ENCODE measurements at regions not wholly inside any gene's neighbourhood (a gene's known extent, or its start where the extent isn't known, plus 50 kb on each side); places are given as distances from the start of the nearest gene placed in this dataset.

- peaks cover 0 to 2% of the 10 kb centered on the region in 2 experiments; a peak in 1 of 5 replicates for H3K9me3 Mint-ChIP-seq
- no peak for TF ChIP-seq CTCF (conservative IDR thresholded peaks at IDR 0.05)
- H3K36me3 Mint-ChIP-seq (ENCODE audit: insufficient read depth in 1 of 3, low read depth in 3 of 3) = no peaks in the 10 kb centered on the region
- no peak overlapping the region for H3K14ac ChIP-seq (ENCODE audit: insufficient read depth, low read length)
- H2BK5ac ChIP-seq (ENCODE audit: insufficient read length, low read length) = no peak overlapping the region
- H3K27ac Mint-ChIP-seq = no peak overlapping the region
- H3K4me2 ChIP-seq (ENCODE audit: insufficient read depth, insufficient read length, low read length) = no peak overlapping the region
- no peak overlapping the region for H3K56ac ChIP-seq (ENCODE audit: insufficient read length, low read depth, low read length)
- no peak overlapping the region for H3K23ac ChIP-seq (ENCODE audit: insufficient read length, low read depth, low read length)
- no peak overlapping the region for H3K18ac ChIP-seq (ENCODE audit: insufficient read length, low read depth, low read length)
- H3K4me1 Mint-ChIP-seq = peaks cover 16% of the 10 kb centered on the region in 2 experiments
- no peaks in the 10 kb centered on the region for H3K27me3 Mint-ChIP-seq (ENCODE audit: low read depth)
- no peaks in the 10 kb centered on the region for H3K79me1 ChIP-seq (ENCODE audit: insufficient read depth, low read depth, low read length, poor library complexity, severe bottlenecking)
- no peak overlapping the region for H2AK5ac ChIP-seq (ENCODE audit: insufficient read length, low read length)
- no peak overlapping the region for H4K91ac ChIP-seq (ENCODE audit: insufficient read length, low read depth, low read length)
- no peak overlapping the region for H2BK120ac ChIP-seq (ENCODE audit: low read depth, low read length, poor library complexity, severe bottlenecking)
- H3K27me3 ChIP-seq (ENCODE audit: insufficient read depth, low read length) = no peaks in the 10 kb centered on the region
- no peak overlapping the region for H2BK20ac ChIP-seq (ENCODE audit: low read depth, low read length, poor library complexity, severe bottlenecking)
- no peak overlapping the region for H2BK15ac ChIP-seq (ENCODE audit: low read depth, low read length)
- H3T11ph ChIP-seq (ENCODE audit: low read length) = no peak overlapping the region
- H2BK12ac ChIP-seq (ENCODE audit: insufficient read length, low read depth, low read length) = no peak overlapping the region
- H3K4ac ChIP-seq (ENCODE audit: low read depth, low read length) = no peak overlapping the region
- H4K8ac ChIP-seq (replicated peaks; ENCODE audit: insufficient read length, low read depth, low read length) = no peak overlapping the region
- H3K23me2 ChIP-seq (ENCODE audit: insufficient read length, low read depth, low read length, poor library complexity, severe bottlenecking) = no peaks in the 10 kb centered on the region
- H4K5ac ChIP-seq (ENCODE audit: insufficient read length, low read depth, low read length) = no peak overlapping the region
- WGBS (ENCODE audit: extremely low coverage, insufficient read length, low lambda C conversion rate) = no CpG with 5 or more reads among the region's 3 CpGs
- H3K9me3 ChIP-seq (ENCODE audit: control insufficient read depth, low read depth, low read length) = no peaks in the 10 kb centered on the region
- H3K9ac ChIP-seq (ENCODE audit: extremely low read depth, insufficient read length, low read length) = no peak overlapping the region
- H3K79me2 ChIP-seq (ENCODE audit: insufficient read depth, low read length) = no peaks in the 10 kb centered on the region
- H3K4me1 ChIP-seq (ENCODE audit: insufficient read depth, low read length) = peaks cover 6% of the 10 kb centered on the region; the same call in 1 of the 2 replicates
- no peaks in the 10 kb centered on the region for H4K20me1 ChIP-seq (ENCODE audit: control insufficient read depth, insufficient read depth, insufficient read length)
- H3K27ac ChIP-seq (ENCODE audit: insufficient read length, low read depth, low read length) = no peak overlapping the region
- no peak for DNase-seq
- no peak overlapping the region for H2AFZ ChIP-seq (ENCODE audit: low read length)
- no peak overlapping the region for H3K4me3 Mint-ChIP-seq
Observed at GRCh38 chr20:8995761-8996160, 73.1 kb upstream of the PLCB4 start.

Data from H9 (cell line).